COR-L47 (cell line): ENCODE measurements at regions not wholly inside any gene's neighbourhood (a gene's known extent, or its start where the extent isn't known, plus 50 kb on each side); places are given as distances from the start of the nearest gene placed in this dataset.

ENCODE experiments used
- DNase-seq: peaks from one replicate; lab custom pipeline; 2025; lab: John Stamatoyannopoulos, UW

GRCh38 chr12:85639834-85640233 is 196.4 kb downstream of the RASSF9 start:
- no peak for DNase-seq

GRCh38 chr12:85641796-85642195 is 194.4 kb downstream of the RASSF9 start:
- DNase-seq, result no peak

GRCh38 chr12:85642288-85642687 is 193.9 kb downstream of the RASSF9 start:
- no peak for DNase-seq

- DNase-seq, result no peak
These were observed 193.4 kb downstream of the RASSF9 start for GRCh38 chr12:85642808-85643207.

GRCh38 chr12:85644508-85644907 is 191.7 kb downstream of the RASSF9 start:
- no peak for DNase-seq

GRCh38 chr12:85653731-85654455 is 182.3 kb downstream of the RASSF9 start:
- DNase-seq, result no peak

- DNase-seq, result no peak
These were observed 181.8 kb downstream of the RASSF9 start for GRCh38 chr12:85654456-85654840.

GRCh38 chr12:85656561-85656960 is 179.6 kb downstream of the RASSF9 start:
- no peak for DNase-seq

GRCh38 chr12:85657251-85657650 is 179.0 kb downstream of the RASSF9 start:
- DNase-seq, result no peak

- no peak for DNase-seq
These were observed 178.2 kb downstream of the RASSF9 start for GRCh38 chr12:85657836-85658630.

- no peak for DNase-seq
These were observed 176.3 kb downstream of the RASSF9 start for GRCh38 chr12:85659754-85660530.

- DNase-seq, result no peak
These were observed 174.6 kb downstream of the RASSF9 start for GRCh38 chr12:85661461-85662206.

- DNase-seq, result no peak
These were observed 174.0 kb downstream of the RASSF9 start for GRCh38 chr12:85662207-85662602.

- no peak for DNase-seq
These were observed 172.6 kb downstream of the RASSF9 start for GRCh38 chr12:85663631-85664030.

- no peak for DNase-seq
These were observed 171.8 kb downstream of the RASSF9 start for GRCh38 chr12:85664429-85664828.

GRCh38 chr12:85669911-85670310 is 166.3 kb downstream of the RASSF9 start:
- no peak for DNase-seq

GRCh38 chr12:85672436-85672835 is 163.8 kb downstream of the RASSF9 start:
- no peak for DNase-seq

- no peak for DNase-seq
These were observed 162.2 kb downstream of the RASSF9 start for GRCh38 chr12:85673921-85674420.

- DNase-seq, result no peak
These were observed 159.1 kb downstream of the RASSF9 start for GRCh38 chr12:85676816-85677749.

GRCh38 chr12:85679296-85679695 is 156.9 kb downstream of the RASSF9 start:
- no peak for DNase-seq

- no peak for DNase-seq
These were observed 155.3 kb downstream of the RASSF9 start for GRCh38 chr12:85680881-85681280.
